NCI-H226 (cell line): ENCODE measurements at regions not wholly inside any gene's neighbourhood (a gene's known extent, or its start where the extent isn't known, plus 50 kb on each side); places are given as distances from the start of the nearest gene placed in this dataset.

ENCODE experiments used
- DNase-seq: peaks from one replicate; pipeline ENCODE4 v3.0.0-alpha.2; 2015

DNA sequence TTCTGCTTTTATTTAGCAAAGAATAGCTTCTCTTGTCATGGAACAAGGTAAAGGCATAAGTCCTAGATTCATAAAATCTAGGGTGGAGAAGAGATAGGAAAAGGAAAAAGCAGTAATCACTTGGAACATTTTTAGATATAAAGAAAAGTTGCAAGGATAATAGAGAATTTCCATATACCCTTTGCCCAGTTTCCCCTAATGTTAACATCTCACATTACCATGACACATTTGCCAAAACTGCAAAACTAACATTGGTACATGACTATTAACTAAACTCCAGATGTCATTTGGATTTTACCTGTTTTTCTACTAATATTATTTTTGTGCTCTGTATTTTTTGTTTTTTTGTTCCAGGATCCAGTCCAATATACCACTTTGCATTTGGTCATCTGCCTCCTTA, 265.1 kb downstream of the ETAA1 start:
- DNase-seq: no peak

DNA sequence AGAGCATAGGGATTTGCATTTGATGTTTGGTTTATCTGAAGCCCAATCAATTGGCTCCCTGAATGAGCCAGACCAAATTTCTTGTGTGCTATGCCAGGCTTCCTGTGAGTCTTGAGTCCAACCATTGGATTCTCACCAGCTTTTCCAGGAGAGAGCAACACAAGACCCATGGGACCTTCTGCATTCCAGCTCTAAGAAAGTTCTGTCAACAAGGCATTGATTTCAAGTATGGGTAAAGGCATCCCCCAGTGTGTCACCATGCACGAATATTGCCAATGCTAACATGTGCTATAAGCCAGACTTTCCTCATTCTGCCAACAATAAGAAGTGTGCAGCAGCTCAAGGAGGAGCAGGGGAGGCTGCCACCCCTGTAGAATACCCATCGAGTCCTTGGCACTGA, 266.6 kb downstream of the ETAA1 start:
- no peak for DNase-seq

DNA sequence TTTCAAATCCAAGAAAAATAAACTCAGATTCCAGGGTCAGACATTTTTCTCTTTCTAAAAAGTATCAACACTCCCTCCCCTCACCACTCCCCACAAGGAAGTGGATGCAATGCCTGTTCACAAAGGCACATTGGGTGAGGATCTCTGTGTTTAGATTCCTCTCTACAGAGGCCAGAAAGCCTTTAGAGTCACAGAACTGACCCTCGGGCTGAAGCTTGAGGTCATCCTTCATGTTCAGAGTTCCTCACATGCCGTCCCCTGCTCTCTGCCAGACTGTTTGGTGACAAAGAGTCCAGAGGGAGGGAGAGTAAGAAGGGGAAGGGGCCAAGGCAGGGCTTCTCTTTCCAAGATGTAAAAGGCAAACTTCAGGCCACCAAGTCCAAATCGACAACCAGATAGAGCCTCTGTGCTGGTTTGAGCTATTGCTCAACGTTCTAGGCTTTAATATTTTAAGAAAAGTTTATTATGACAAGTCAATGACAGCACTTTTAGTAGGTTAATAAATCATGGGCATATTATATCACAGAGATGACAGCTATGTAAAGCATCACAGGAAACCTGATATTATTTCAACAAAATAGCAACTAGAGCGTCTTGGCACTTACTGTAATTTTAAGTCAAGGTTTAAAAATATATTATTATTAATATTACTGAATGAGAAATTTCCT, 269.4 kb downstream of the ETAA1 start:
- no peak for DNase-seq

DNA sequence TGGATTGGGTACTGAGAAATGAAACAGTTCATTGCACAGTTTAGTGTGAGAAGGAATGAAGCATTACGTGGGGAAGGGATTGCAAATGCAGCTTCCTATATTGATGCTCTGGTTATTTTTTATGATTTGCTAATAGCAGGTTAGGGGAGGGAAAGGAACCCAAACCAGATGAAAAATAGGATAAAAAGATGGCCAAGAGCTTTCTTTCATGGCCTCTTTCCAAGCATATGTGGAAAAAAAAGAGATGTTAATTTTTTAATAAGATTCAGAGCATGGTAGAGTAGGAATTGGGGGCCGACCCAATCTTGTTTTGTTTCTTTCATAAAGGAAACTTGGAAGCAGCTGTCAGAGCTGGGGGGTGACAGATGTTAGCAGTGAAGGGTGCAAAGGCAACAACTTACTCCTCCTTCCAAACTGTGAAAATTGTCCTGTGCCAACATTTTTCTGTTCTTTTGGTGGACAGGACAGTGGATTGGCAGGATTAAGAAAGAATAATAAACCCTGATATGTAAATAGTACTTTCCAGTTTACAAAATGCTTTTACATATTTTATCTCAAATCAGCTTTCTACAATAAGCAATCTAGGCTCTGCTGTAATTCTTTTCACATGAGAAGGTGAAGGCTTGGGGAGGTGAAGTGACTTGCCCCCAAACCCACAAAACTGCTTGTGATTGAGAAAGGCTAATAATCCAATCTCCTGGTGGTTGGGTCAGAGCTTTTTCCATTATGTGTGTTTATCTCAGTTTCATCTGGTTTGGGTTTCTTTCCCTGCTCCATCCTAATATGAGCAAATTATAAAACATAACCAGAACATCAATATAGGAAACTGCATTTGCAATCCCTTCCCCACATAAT, 270.1 kb downstream of the ETAA1 start:
- DNase-seq: no peak

DNA sequence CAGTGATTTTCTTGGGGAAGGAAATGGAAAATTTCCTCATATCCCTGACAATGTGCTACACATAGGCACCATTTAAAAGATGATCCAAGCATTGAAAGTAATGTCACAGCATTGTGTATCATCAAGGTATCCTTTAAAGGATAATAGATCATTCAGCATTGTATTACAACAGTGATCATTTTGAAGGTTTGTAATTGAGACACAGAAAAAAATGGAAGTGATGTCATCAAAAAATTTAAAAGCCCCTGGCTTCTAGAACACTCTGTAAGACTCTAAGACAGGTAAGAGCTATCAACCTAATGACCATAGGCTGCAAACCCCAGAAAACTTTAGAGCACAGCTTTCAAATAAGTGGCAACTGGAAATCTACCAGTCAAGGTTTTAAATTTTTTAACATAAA, 271.4 kb downstream of the ETAA1 start:
- DNase-seq: no peak

DNA sequence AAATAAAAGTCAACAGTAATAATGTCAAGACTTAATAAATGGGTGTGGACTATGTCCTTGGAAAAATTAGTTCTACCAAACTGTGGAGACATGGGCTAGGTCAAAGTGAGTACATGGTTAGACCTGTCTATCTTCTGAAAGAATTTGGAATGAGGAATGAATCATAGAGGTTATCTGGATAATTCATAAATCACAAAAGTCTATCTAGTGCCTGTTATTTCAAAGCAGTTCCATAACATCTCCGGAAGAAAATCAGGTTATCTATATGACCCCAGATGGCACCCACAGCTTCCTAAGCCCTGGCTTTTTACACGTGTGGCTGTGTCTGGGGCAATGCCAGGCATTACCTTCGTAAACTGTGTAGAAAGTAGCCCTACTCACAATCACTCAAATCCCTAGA, 272.0 kb downstream of the ETAA1 start:
- DNase-seq: peak; percentile 31

DNA sequence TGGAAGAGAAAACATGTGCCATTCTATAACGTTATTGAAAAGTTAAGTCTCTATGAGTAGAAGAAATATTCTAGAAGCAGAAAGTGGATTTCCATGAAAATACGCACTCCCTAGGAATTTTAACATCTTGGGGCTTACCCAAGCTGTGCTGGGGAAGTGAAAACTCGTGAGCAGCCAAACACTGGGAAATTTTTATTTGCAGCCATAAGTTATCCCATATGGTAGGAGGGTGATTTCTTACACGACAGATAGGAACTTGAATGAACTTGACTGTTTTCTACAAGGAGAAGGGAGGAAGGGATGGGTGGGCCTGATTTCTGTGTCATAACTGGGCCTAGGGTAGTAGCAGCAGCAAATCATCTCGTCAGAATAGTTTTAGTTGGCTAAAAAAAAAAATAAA, 272.6 kb downstream of the ETAA1 start:
- DNase-seq: no peak

DNA sequence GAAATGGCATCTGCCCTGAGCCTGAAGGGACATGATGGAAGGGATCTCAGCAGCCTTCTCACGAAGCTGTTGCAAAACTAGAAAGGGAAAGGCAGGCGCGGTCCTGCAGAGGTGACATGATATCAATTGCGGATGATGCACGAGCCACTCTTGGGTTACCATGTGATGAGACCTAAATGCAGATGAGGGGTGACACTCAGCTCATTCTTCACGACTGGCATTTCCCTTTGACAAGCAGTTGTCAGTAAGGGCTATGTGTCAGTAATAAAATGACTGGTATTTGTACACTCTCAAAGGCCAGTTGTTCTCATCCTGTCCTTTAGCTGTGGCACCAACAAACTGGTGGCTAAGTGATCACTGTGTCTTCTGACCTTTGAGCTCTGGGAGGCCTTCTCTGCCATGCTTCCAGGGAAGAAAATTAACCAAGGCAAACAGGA, 273.6 kb downstream of the ETAA1 start:
- DNase-seq: no peak

DNA sequence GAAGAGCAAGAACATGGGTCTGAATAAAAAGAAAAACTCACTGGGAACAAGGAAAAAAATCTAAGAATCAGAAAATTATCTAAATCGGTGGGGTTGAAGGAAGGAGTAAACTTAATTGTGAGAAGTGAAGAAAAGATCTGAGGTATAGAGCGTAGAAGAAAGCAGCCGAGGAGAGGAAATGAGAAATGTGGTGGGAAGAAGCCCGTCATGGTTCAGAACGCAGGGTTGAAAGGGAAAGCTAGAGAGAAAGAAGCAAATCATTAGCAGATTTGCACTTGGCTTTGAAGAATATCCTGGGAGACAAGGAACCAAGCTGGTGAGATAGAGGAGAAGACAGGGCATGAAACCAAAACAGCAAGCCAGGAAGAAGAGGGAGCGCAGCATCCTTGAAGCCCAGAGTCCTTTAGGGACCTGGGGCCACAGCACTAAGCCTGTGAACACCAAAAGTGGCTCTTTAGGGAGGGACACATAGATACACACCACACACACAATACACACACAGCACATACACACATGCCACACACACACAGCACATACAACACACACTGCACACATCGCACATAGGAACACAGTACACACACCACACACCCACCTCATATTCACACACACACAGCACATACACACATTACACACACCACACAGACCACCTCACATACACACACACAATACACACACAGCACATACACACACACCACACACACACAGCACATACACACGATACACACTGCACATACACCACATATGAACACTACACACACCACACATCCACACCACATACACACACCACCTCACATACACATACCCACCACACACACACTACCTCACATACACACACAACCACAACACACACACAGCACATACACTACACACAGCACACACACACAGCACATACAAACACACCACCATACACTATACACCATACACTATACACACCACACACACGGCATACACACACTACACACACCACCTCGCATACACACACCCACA, 274.6 kb downstream of the ETAA1 start:
- DNase-seq: no peak

DNA sequence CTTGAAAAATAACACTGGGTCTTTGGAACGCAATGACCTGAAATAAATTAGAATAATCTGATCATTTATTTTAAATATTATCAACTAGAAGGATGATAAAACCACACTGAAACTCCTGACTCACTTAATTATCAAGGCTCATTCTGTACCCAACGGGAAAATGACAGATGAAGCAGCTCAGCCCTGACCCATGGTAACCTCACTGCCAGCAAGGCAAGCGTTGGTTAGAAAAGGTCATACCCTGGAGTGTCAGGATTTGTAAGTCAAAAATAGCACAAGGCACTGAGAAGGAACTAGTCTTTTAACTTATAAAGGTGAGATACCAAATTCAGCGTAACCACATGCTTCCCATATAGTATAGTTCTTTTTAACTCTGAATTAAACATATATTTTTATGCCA, 277.5 kb downstream of the ETAA1 start:
- no peak for DNase-seq

DNA sequence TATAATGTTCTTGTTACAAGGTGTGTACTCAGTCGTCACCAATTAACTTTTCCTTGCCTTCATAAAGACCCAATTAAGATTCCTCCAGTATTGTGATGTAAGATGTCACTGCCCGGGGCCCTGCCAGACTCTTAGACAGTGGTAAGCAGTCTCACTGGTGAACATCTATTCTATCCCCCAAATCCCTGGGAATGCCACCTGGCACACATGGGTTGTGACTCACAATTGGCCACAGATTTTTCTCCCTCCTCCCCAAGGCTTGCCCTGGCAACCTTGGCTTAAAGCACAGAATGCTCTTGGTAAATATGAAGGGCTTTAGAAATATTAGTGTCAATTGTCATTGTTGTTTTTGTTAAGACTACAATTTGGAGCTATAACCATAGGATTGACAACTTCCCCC, 287.9 kb downstream of the ETAA1 start:
- DNase-seq: no peak

DNA sequence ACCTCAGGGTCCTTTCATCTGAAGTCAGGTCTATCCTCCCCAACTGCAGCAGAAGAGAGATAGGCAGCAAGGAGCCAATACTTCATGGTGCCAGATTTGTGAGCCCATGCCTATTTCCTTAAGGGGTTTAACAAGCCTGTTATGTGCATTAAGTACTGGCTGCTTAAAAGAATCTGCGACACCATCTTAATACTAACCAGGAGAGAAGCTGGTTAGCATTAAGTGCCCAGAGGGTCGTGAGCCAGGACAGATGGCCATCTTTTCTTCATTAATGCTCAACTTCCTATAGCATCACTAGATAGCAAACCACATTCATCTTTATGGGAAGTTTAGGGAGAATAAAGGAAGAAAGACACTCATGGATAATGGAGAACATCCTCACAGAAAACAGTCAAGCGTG, 289.1 kb downstream of the ETAA1 start:
- no peak for DNase-seq

DNA sequence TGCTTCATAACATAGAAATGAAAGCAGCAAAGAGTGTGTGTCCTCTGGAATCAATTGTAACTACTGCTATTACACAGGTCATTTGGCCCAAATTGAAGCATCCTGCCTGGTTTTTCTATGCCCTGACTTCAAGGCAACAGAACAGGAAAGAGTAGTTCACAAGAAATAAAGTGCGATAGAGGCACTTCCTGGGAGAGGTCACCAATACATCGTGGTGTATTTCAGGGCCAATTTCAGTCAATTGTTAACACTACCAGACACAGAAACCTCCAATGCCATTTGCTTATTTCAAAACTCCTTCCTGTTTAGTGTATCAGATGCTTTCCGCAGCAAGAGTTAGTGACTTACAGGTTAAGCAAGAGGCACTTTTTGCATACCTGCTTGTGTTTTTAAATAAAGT, 292.1 kb downstream of the ETAA1 start:
- DNase-seq: no peak

DNA sequence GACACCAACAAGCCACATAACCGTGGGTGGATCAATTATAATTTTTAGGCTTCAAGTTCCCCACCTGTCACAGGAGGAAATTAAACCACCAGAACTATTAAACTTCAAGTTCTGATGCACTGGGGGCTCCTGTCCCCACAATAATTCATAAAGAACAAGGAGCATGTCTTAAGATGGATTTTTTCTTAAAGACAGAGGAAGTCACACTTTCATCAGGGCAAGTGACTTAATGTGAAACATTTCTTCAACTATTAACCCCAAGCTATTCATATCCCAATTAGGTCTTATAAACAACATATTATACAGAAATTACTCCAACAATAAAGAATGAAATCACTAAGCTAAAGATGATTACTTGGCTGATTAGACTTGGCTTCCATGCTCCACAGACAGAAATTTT, 292.5 kb downstream of the ETAA1 start:
- DNase-seq: no peak

DNA sequence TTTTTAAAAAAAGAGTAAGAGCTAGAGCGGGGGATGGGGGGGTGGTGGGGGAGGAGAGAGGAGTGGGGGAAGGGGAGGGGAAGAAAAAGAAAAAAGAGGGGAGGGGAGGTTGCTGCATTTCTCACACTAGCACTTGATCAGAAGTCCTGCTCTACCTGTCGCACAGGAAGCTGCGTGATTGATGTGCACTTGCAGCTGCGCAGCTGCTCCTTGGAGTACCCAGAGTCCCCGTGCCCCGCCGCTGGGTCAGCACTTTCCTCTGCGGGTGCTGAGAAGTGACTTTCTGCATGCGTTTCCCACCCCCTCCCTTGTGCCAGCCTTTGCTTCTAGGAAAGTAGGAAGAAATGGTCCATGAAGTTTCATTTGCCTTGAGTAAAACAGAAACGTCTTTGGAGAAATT, 297.3 kb downstream of the ETAA1 start:
- DNase-seq: no peak

DNA sequence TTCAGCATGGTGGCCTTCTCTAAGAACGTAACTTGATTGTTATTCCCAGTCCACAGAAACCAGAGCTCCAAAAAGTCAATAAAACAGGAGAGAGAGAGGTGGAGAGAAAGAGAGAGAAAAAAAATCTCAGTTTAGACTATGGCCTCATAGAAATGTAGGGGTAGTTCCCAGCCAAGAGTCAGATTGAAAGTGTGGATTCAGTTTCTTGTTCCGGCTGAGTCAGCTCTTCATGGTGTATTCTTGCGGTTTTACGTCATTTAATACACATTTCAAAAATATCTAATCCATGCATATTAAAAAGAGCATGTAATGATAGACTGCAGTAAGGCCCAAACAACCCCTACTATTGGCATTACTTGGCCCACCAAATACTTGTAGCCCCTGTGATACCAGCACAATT, 303.9 kb downstream of the ETAA1 start:
- DNase-seq: no peak

DNA sequence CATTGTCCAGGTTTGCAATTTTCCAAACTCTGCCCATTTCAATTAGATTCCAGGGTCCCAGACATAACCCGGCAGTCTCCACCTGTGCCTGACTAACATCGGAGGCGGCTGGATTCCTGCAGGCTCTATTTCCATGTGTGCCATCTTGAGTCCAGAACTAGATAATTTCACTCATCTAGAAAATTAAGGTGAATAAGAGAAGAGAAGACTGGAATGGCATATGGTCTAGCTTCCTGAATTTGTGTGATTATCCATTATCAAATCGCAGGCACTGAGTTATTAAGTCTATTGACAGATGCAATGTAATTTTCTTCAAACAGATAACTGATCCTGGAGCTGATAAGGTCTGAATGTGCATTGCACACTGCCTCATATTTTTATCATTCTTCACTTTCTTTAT, 305.2 kb downstream of the ETAA1 start:
- DNase-seq: no peak

DNA sequence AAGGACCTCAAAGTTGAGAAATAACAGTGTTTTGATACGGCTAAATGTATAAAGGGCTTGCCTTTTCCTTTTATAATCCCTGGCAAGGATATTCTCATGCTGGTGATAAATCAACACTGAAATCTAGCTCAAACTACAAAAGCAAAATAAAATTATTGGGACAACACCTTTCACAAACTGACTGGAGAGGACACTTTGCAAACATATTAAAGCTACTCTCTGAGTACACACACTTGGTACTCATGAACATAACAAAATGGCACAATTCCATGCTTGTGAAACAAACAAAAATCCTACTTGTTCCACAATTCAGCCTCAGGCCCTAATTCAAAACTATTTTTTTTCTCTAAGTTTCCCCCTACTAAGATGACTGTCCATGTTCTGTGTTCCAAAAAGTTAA, 305.8 kb downstream of the ETAA1 start:
- no peak for DNase-seq

DNA sequence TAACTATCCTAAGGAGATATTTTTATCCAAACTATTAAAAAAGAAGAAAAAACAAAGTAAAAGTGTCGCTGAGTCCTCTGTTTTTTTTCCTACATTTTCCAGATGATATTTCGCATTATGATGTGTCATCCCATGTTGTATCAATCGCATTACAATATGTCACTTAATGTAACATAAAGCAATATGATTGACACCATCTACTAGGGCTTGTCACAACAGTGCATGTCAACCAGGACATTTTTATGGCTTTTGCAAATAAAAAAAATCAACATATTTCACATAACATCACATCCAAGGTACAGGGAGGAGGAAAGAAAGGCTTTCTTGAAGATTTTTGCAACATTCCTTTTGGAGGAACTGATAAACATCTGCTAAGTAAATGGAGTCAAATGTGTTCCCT, 308.9 kb downstream of the ETAA1 start:
- no peak for DNase-seq

DNA sequence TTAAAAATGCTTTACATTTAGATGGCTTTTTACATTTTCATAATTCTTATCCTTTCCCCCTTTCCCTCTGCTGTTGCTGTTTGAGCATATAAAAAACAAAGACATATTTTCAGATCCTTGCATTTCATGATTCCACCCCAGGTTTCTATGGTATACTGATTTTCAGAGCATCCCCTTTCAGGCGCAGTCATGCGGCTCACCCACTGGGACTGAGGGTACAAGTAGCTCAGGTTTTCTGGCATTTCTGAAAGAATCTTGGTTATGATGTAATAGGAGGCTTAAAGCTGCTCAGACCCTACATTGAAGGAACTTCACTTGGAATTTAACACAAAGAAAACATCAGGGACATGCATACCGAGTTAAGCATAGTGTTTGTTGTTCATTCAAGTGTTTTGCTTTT, 310.8 kb downstream of the ETAA1 start:
- DNase-seq: no peak

DNA sequence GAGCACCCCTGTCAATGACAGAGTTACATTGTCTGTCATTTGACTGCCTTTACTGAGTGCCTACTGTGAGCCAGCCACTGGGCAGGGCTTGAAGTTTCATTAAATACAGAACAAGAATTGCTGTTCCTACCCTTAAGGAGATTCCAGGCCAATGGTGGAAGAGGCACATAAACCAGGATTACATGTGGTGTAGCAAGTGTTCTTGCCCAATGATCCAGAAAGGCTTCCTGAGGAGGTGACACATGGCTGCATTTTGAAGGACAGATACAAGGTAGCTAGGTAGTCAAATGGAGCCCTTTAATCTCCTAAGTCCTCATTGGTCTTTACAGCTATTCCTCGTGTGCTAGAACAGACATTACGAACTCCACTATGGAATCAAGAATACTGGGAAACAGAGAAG, 312.7 kb downstream of the ETAA1 start:
- DNase-seq: no peak

DNA sequence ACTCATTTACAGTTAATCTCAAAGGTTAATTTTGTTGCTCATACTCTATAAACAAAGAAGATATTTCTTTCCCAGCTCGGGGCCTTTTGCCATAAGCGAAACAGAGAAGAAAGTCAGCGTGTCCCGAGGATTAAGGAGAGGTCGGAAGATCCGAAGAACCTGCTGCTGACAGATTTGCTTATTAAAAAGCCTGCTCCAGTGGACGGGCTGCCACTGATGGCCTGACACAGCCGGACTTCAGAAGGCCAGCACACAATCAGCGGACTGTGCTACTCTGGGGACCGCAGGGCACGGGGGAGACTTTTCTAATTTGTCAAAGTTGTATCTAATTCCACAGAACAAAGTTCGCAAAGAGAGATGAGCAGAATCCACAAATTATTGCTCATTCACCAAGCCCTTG, 315.4 kb downstream of the ETAA1 start:
- DNase-seq: no peak

DNA sequence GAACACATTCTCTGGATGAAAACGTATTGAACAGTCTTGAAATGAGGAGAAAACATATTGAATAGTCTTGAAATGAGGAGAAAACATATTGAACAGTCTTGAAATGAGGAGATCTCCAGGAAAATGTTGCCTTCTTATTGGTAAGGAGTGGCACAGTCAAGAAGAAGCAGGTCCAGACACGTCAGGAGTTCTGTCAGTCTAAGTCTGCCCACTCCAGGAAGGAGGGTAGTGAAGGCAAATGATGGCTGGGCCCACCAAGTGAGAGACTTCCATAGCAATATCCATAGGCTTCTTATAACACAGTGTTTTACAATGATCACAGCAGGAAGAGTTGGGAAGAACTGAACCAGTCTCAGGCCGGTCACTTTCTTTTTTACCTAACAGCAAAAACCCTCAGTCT, 316.2 kb downstream of the ETAA1 start:
- no peak for DNase-seq
